Left lobe of liver (tissue), 2 donors: ENCODE measurements at regions not wholly inside any gene's neighbourhood (a gene's known extent, or its start where the extent isn't known, plus 50 kb on each side); places are given as distances from the start of the nearest gene placed in this dataset.
"Not testable (repeated sequence)": the region's sequence is repeated elsewhere in the genome, so short reads cannot be mapped to it uniquely, and the experiment has no call there.

ENCODE experiments used
- ATAC-seq: fragments of 200-7000 bp; cut with Tn5 transposase; one replicate; pipeline ENCODE4 v1.9.1; 2020; ENCODE audit warnings: mild to moderate bottlenecking, moderate library complexity
- DNase-seq: peaks from one replicate; pipeline ENCODE4 v3.0.0-alpha.2; 2020; ENCODE audit warnings: low spot score
- donor health status: DM: no; HTN: no; CAD: no; lungs with moderate emphysema.
- donor health status: DM: no; HTN: yes; CAD: no.

- ATAC-seq, result no peak
- no peak for DNase-seq
These were observed 141.5 kb upstream of the ROPN1 start for GRCh38 chr3:124133366-124133940.

- ATAC-seq (no peak), DNase-seq (no peak)
These were observed 145.3 kb upstream of the ROPN1 start for GRCh38 chr3:124137216-124137615.

- no peak for DNase-seq
- no peak for ATAC-seq
These were observed 146.2 kb upstream of the ROPN1 start for GRCh38 chr3:124138148-124138547.

GRCh38 chr3:124140746-124141145 lies 148.8 kb upstream of the ROPN1 start:
- DNase-seq (no peak), ATAC-seq (no peak)

- ATAC-seq (no peak), DNase-seq (no peak)
These were observed 150.6 kb upstream of the ROPN1 start for GRCh38 chr3:124142389-124142970.

GRCh38 chr3:124143047-124143446 lies 151.1 kb upstream of the ROPN1 start:
- no peak for DNase-seq
- ATAC-seq, result no peak

GRCh38 chr3:124144035-124144814 lies 152.3 kb upstream of the ROPN1 start:
- DNase-seq (no peak), ATAC-seq (no peak)

GRCh38 chr3:124147429-124147828 lies 155.5 kb upstream of the ROPN1 start:
- no peak for ATAC-seq

GRCh38 chr3:124147946-124148345 lies 156.0 kb upstream of the ROPN1 start:
- DNase-seq (no peak), ATAC-seq (no peak)

More at GRCh38 chr3:124147429-124147828, 155.5 kb upstream of the ROPN1 start:
- DNase-seq, result no peak

GRCh38 chr3:124149081-124149480 lies 157.2 kb upstream of the ROPN1 start:
- no peak for DNase-seq
- no peak for ATAC-seq

- ATAC-seq, result no peak
- DNase-seq, result no peak
These were observed 157.8 kb upstream of the ROPN1 start for GRCh38 chr3:124149771-124150170.

- not testable (repeated sequence) for ATAC-seq, DNase-seq
These were observed 161.0 kb upstream of the ROPN1 start for GRCh38 chr3:124152891-124153290.

GRCh38 chr3:124156866-124157712 lies 165.2 kb upstream of the ROPN1 start:
- ATAC-seq (peak; percentile 26), DNase-seq (no peak)

- ATAC-seq (no peak), DNase-seq (no peak)
These were observed 165.8 kb upstream of the ROPN1 start for GRCh38 chr3:124157748-124158147.

- ATAC-seq (no peak), DNase-seq (no peak)
These were observed 166.4 kb upstream of the ROPN1 start for GRCh38 chr3:124158168-124158881.

GRCh38 chr3:124161448-124161847 lies 169.5 kb upstream of the ROPN1 start:
- DNase-seq, result no peak
- peak; percentile 21 for ATAC-seq

GRCh38 chr3:124163689-124164088 lies 171.8 kb upstream of the ROPN1 start:
- peak; percentile 97 for ATAC-seq
- DNase-seq, result peak; percentile 78

- DNase-seq, result no peak
- ATAC-seq, result peak; percentile 26
These were observed 176.3 kb upstream of the ROPN1 start for GRCh38 chr3:124168271-124168670.

- DNase-seq (no peak), ATAC-seq (no peak)
These were observed 180.4 kb upstream of the ROPN1 start for GRCh38 chr3:124172283-124172682.

GRCh38 chr3:124172816-124173215 lies 180.9 kb upstream of the ROPN1 start:
- DNase-seq, result no peak
- no peak for ATAC-seq

GRCh38 chr3:124174476-124174875 lies 182.6 kb upstream of the ROPN1 start:
- no peak for DNase-seq

More at GRCh38 chr3:124174476-124174875, 182.6 kb upstream of the ROPN1 start:
- ATAC-seq, result no peak
